HL-60 (cell line): ENCODE measurements at regions not wholly inside any gene's neighbourhood (a gene's known extent, or its start where the extent isn't known, plus 50 kb on each side); places are given as distances from the start of the nearest gene placed in this dataset.

Experiments
- DNase-seq, 2 experiments: peaks; one replicate each; pipeline ENCODE4 v3.0.0-alpha.2; 2010 to 2020; ENCODE audit warnings: low read depth in 1 of 2, low spot score in 1 of 2
- H3K27ac ChIP-seq: fragments of 250-450 bp; sonication (Bioruptor Pico); replicated peaks from 2 replicates; pipeline ENCODE4 v1.5.1; 2020; ENCODE audit warnings: mild to moderate bottlenecking, moderate library complexity
- H3K27me3 ChIP-seq: fragments of 250-450 bp; sonication (Bioruptor Pico); 2 replicates; pipeline ENCODE4 v1.5.1; 2021; ENCODE audit warnings: mild to moderate bottlenecking, moderate library complexity; ENCODE audit not compliant: insufficient read depth, poor library complexity, severe bottlenecking
- H3K4me3 ChIP-seq: replicated peaks from 2 replicates; pipeline ENCODE4 v1.5.1; 2011; ENCODE audit warnings: mild to moderate bottlenecking, control low read depth, low read length; ENCODE audit not compliant: insufficient read depth
- GABPA ChIP-seq: IDR thresholded peaks from 2 replicates; pipeline ENCODE4 v1.6.1; 2012; ENCODE audit warnings: low read depth
- POLR2AphosphoS5 ChIP-seq: IDR thresholded peaks from 2 replicates; pipeline ENCODE4 v1.6.1; 2012; ENCODE audit warnings: low read depth
- SPI1 ChIP-seq: IDR thresholded peaks from 2 replicates; pipeline ENCODE4 v1.6.1; 2012; ENCODE audit warnings: low read depth, mild to moderate bottlenecking, borderline replicate concordance
- TF ChIP-seq, protein P1 (sequence below): IDR thresholded peaks from one replicate; pipeline ENCODE4 v1.5.1; 2011; ENCODE audit warnings: low read length, control low read depth, inconsistent platforms; ENCODE audit not compliant: insufficient read depth
- TF ChIP-seq, protein P2 (sequence below): IDR thresholded peaks from 2 replicates; pipeline ENCODE4 v1.6.1; 2012; ENCODE audit warnings: low read depth; ENCODE audit not compliant: insufficient replicate concordance

DNA sequence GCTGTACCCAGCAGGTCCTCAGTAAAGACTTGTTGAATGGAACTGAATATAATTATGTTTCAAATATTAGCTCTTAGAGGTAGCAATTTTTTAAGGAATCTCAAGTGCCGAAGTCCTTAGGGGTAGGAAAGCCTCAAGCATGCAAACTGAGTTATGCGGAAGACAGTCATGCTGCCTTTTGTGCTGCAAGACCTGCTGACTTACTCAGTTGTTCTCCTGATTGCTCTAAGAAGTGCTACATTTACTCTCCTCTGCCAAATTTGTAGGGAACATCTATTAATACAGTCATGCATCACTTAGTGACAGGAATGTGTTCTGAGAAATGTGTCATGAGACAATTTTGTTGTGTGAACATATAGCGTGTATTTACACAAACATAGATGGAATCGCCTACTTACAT is 325.6 kb upstream of the AZI2 start:
- Histone ChIP-seq H3K4me3 (no peak overlapping the region), H3K27ac (no peak overlapping the region), H3K27me3 (no peaks in the 10 kb centered on the region)
- TF ChIP-seq, protein P1, sequence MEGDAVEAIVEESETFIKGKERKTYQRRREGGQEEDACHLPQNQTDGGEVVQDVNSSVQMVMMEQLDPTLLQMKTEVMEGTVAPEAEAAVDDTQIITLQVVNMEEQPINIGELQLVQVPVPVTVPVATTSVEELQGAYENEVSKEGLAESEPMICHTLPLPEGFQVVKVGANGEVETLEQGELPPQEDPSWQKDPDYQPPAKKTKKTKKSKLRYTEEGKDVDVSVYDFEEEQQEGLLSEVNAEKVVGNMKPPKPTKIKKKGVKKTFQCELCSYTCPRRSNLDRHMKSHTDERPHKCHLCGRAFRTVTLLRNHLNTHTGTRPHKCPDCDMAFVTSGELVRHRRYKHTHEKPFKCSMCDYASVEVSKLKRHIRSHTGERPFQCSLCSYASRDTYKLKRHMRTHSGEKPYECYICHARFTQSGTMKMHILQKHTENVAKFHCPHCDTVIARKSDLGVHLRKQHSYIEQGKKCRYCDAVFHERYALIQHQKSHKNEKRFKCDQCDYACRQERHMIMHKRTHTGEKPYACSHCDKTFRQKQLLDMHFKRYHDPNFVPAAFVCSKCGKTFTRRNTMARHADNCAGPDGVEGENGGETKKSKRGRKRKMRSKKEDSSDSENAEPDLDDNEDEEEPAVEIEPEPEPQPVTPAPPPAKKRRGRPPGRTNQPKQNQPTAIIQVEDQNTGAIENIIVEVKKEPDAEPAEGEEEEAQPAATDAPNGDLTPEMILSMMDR: no peak
- no peak for TF ChIP-seq GABPA
- TF ChIP-seq POLR2AphosphoS5: no peak
- TF ChIP-seq, protein P2, sequence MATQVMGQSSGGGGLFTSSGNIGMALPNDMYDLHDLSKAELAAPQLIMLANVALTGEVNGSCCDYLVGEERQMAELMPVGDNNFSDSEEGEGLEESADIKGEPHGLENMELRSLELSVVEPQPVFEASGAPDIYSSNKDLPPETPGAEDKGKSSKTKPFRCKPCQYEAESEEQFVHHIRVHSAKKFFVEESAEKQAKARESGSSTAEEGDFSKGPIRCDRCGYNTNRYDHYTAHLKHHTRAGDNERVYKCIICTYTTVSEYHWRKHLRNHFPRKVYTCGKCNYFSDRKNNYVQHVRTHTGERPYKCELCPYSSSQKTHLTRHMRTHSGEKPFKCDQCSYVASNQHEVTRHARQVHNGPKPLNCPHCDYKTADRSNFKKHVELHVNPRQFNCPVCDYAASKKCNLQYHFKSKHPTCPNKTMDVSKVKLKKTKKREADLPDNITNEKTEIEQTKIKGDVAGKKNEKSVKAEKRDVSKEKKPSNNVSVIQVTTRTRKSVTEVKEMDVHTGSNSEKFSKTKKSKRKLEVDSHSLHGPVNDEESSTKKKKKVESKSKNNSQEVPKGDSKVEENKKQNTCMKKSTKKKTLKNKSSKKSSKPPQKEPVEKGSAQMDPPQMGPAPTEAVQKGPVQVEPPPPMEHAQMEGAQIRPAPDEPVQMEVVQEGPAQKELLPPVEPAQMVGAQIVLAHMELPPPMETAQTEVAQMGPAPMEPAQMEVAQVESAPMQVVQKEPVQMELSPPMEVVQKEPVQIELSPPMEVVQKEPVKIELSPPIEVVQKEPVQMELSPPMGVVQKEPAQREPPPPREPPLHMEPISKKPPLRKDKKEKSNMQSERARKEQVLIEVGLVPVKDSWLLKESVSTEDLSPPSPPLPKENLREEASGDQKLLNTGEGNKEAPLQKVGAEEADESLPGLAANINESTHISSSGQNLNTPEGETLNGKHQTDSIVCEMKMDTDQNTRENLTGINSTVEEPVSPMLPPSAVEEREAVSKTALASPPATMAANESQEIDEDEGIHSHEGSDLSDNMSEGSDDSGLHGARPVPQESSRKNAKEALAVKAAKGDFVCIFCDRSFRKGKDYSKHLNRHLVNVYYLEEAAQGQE: no peak
- TF ChIP-seq SPI1: no peak
- DNase-seq: no peak

DNA sequence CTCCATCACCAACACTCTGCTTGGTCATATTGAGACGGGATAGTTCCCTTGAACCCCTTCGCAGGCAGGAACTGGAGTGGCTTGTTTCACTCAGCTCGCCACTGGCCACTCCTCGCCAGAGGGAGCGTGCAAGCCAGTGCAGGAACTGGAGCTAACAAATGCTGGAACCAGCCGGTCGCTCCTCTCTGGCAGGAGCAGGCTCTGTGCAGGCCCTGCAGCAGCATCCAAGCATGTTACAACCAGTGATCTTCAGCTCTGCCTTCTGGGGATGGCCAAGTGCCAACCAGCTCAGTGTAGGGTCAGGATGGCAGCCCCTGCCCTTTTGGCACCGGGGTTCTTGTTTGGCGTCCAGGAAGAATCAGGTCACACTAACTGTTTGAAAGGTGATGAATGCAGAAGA is 329.0 kb upstream of the AZI2 start:
- no peak overlapping the region for H3K27ac ChIP-seq
- no peak overlapping the region for H3K4me3 ChIP-seq
- TF ChIP-seq, protein P2: no peak
- TF ChIP-seq SPI1: no peak
- TF ChIP-seq, protein P1: no peak
- TF ChIP-seq GABPA: no peak
- TF ChIP-seq POLR2AphosphoS5: no peak
- DNase-seq: no peak
- H3K27me3 ChIP-seq: no peaks in the 10 kb centered on the region

DNA sequence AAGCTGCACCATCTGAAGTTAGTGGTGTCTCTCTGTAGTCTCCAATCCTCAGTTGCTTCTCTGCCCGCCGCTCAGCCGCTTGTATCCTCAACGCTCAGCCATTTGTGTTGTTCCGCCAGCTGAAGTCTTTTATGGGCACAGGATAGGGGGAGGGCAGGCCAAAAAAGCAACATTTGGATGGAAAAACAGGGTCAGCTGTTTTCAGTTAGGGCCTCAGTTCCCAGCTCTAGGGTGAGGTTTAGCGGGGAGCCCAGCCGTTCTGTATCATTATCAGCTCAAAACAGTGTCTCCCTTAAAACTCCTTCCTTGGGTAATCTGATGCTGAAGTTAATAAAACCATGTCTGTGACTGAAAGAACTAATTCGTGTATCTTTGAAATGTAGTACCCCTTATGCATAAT is 329.5 kb upstream of the AZI2 start:
- no peaks in the 10 kb centered on the region for H3K27me3 ChIP-seq
- no peak overlapping the region for H3K27ac ChIP-seq
- TF ChIP-seq, protein P2: no peak
- TF ChIP-seq, protein P1: no peak
- TF ChIP-seq POLR2AphosphoS5 (no peak), GABPA (no peak), SPI1 (no peak)
- no peak for DNase-seq
- no peak overlapping the region for H3K4me3 ChIP-seq
